CMK (cell line): ENCODE measurements at regions not wholly inside any gene's neighbourhood (a gene's known extent, or its start where the extent isn't known, plus 50 kb on each side); places are given as distances from the start of the nearest gene placed in this dataset.
A peak's percentile ranks its signal among the peaks of the same experiment; 100 is the strongest.
"Not testable (repeated sequence)": the region's sequence is repeated elsewhere in the genome, so short reads cannot be mapped to it uniquely, and the experiment has no call there.

Source experiments
- DNase-seq: peaks from one replicate; pipeline ENCODE4 v3.0.0-alpha.2; 2010; ENCODE audit warnings: low read depth

DNA sequence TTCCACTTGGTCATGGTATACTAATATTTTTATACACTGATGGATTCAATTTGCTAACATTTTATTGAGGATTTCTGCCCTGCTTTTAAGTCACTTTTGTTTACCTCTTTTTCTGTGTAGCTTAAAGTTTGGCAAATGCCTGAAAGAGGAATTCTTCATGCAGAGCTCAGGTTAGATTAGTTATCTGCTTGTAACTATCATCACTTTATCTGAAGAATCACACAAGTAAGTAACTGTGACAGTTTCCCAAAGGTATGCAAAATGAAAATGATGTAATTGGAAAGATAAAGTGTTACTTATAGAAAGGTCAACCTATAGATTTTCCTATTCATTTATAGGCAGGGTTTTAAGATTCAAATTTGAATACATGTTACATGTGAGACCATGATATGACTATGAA lies 188.8 kb upstream of the ACTBL2 start:
- no peak for DNase-seq

DNA sequence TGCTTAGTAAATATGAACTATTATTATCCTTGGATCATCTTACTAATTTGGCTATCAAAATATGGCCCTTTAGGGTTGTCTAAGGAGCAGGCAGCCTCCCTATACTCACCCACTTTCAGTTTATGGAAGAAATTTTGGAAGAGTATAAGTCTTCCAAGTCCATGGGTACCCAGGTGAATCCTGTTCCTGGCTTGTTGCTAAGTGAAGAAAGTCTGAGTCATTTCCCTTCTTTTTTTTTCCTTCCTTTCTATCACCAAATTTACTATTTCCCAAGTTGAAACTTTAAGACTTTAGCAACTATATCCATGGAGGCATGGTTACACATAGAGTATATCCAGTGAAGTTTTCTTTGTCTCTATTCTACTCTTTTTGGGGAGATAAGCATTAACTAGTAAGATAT lies 184.0 kb upstream of the ACTBL2 start:
- no peak for DNase-seq

DNA sequence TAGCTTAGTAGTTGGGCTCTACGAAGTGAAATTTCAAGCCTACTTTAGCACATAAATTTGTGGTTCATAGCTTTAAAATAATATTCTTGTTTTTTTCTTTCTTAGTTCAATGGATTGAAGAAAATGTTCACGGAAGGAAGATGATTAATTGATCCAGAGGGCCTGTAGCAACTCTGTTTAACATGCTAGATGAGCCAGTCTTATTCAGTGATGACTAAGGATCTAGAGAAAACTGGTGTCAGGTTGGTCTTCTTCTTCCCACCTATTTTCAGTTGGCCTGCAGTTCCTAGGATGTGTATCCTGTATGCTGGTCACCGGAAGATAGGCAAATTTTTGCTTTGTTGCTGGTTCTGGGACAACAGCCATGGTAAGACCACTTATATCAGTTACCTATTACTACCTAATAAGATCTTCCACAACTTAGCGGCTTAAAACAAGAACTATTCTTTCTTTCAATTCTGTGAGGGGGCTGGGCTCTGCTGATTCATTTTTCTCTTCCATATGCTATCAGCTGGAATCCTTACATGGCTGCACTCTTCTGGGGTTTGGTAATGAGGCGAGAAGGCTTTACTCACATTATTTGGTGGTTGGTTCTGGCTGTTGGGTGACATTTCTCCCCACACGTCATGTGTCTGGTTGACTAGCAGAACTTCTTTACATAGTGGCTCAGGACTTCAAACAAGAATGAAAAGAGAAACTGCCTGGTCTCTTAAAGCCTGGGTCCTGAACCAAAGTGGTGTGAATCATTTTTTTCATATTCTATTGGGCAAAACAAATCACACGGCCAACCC lies 182.7 kb upstream of the ACTBL2 start:
- DNase-seq, result no peak

GRCh38 chr5:57664700-57665099 lies 182.1 kb upstream of the ACTBL2 start:
- DNase-seq, result no peak

GRCh38 chr5:57663466-57663865 lies 180.9 kb upstream of the ACTBL2 start:
- no peak for DNase-seq

DNA sequence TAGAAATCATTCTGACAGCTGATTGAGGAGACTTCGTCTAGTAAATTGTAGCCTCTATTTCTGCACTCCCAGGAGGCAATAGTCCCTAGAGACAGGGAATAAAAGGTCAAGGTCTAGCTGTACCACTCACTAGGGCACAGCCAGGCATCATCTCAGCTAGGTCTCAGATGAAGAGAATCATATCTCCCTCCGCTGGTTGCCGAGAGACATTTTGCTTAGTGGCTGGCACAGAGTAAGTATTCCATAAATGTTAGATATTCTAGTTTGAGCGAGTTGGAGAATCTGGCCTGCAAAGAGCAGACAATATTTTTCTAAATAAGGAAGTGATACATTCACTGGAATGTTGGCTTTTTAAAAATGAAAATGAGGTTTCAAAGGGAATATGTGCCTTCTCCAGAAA lies 180.4 kb upstream of the ACTBL2 start:
- no peak for DNase-seq

DNA sequence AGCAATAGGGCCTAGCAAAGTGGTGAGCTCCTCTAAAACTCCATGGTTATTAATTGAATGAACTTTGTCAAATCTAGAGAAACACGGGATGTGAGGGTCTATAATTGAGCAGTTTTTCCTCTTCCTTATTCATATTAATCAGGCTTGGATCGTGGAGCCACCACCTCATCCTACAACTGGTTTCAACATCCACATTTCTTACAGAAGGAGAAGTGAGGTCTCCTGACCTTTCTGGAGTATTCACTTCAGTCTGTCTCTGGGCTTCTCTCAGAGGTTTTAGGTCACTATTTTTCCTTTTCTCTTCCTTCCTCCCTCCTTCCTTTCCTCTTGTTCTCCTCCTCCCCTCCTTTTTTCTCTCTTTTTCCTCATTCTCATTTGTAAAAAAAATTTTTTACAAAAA lies 177.3 kb upstream of the ACTBL2 start:
- no peak for DNase-seq

DNA sequence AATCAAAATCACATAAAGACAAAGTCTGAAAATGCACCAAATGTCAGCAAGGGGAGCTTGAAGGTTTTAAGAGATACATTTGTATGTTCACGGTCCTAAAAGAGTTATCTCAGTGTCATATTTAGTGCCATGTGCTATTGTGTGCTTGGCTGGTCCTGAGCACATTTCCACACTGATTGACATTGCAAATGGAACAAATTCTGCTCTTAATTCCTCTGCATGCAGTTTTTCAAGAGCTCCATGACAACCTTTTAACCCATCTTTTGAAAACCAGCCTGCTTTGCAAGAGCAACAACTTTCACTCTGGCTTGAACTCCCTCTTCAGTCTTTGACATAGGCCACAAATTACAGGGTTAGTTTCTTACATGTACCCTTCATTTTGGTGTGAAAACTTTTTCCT lies 175.4 kb upstream of the ACTBL2 start:
- DNase-seq, result no peak

GRCh38 chr5:57655228-57655627 lies 172.6 kb upstream of the ACTBL2 start:
- DNase-seq, result no peak

- no peak for DNase-seq
These were observed 171.2 kb upstream of the ACTBL2 start for GRCh38 chr5:57653636-57654290.

DNA sequence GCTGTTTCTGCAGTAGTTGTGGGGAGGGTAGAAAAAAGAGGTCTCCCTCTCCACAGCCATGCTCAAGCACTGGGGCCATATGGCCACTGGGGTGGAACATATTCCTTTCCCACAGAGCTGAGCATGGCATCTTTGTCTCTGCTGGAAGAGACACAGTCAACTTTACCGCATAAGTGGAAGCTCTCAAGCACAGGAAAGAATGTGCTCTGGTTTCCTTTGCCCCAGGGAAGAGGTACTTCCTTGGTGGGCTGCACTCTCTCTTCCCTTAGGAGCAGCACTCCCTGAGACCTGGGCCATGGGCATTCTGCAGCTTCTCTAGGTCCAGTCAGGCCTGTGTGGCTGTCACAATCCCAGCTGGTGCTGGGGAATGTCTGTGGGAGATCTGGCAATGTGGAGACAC lies 168.5 kb upstream of the ACTBL2 start:
- no peak for DNase-seq

DNA sequence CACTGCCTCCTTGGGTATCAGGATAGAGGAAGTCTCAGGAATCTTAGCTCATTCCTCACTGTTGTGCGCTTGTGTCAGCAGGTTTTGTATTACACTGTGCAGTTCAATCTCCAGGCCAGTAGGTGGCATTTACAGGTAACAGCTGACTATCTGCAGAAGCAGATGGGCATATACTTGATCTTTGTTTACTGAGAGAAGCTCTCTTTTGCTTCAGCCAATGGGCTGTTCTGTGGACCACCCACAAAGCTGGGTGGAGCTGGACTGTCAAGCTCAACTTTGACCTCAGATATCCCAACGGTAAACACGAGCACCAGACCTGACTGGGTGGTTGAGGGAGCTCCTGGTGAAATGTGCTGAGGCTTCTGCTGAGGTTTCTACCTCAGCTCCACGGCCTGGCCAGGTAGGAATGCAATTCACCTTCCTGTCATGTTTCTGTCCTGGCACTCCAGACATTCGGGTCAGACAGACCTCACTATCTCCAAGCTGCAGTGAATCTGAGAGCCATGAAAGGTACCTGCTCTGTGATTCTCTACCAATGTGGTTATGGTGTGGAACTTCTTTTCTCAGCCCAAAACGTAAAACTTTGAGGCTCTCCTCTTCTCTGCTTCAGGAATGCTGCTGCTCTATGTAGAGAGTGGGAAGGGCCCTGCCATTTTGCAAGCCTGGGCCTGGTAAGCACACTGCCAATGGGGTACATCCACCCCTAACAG lies 167.9 kb upstream of the ACTBL2 start:
- peak; percentile 14 for DNase-seq

DNA sequence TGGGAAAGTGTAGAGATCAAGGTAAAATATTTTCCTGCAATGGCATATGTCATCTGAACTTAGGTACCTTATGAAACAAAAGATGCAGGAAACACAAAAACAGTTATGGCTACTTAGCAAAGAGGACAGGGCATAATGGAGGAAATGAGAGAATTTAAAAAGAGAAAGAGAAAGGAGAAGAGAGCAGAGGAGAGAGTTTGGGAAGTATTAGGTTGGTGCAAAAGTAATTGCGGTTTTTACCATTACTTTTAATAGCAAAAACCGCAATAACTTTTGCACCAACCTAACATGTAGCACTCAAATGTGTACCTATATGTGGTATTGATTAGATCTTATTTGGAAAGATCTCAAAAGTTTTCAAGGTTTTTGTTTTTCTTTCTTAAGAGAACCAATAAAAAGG lies 160.1 kb upstream of the ACTBL2 start:
- DNase-seq, result no peak

- DNase-seq, result no peak
These were observed 159.5 kb upstream of the ACTBL2 start for GRCh38 chr5:57642066-57642465.

- DNase-seq, result no peak
These were observed 152.7 kb upstream of the ACTBL2 start for GRCh38 chr5:57635146-57635777.

DNA sequence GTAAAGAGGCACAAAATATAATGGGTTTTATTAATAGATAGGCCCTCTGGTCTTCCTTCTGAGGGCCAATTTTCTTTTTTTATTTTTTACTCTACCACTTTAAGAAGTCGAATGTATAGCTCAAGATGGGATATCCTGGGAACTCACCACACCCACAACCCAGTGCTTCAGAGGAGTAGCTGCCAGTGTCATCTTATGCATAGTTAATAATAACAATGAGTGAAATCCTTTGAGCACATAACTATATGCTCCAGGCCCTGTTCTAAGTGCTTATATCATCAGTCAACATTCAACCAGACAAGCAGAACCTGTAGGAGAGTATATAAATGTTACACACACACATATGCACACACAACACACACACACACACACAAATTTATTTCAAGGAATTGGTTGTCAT lies 150.3 kb upstream of the ACTBL2 start:
- DNase-seq, result no peak

- DNase-seq, result not testable (repeated sequence)
These were observed 148.5 kb upstream of the ACTBL2 start for GRCh38 chr5:57631139-57631538.

DNA sequence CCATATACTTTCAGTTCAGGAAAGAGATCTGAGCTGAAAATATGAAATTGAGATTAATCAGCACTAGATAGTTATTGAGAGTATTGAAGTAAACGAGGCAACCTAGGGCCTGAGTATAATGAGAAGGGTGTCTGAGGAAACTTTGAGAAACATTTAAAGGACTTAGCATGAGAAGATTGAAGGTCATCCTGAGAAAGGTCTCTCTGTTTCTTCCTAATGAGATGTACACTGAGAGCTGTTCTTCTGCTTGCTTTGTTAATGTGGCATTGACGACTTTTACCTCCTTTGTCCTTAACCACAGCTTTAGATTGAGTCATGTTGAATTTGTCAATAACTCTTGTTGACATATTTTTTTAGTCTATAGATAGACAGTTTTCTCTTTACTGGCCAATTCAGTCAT lies 145.1 kb upstream of the ACTBL2 start:
- DNase-seq, result no peak

- DNase-seq, result no peak
These were observed 144.1 kb upstream of the ACTBL2 start for GRCh38 chr5:57626703-57627102.

- no peak for DNase-seq
These were observed 139.0 kb upstream of the ACTBL2 start for GRCh38 chr5:57621624-57622023.

GRCh38 chr5:57618767-57619381 lies 136.3 kb upstream of the ACTBL2 start:
- DNase-seq, result no peak

- DNase-seq, result no peak
These were observed 131.1 kb upstream of the ACTBL2 start for GRCh38 chr5:57613741-57614140.
